ENCODE measurements at regions not wholly inside any gene's neighbourhood (a gene's known extent, or its start where the extent isn't known, plus 50 kb on each side); places are given as distances from the start of the nearest gene placed in this dataset.
"Not testable (repeated sequence)": the region's sequence is repeated elsewhere in the genome, so short reads cannot be mapped to it uniquely, and the experiment has no call there.

GRCh38 chr10:63795094-63795860, 274.1 kb downstream of the REEP3 start:
- DNase-seq, result no peak

- DNase-seq, result no peak
Observed at GRCh38 chr10:63798599-63799498, 277.6 kb downstream of the REEP3 start.

GRCh38 chr10:63799521-63800300, 278.5 kb downstream of the REEP3 start:
- DNase-seq, result no peak

GRCh38 chr10:63801166-63801565, 280.0 kb downstream of the REEP3 start:
- DNase-seq, result no peak

DNA sequence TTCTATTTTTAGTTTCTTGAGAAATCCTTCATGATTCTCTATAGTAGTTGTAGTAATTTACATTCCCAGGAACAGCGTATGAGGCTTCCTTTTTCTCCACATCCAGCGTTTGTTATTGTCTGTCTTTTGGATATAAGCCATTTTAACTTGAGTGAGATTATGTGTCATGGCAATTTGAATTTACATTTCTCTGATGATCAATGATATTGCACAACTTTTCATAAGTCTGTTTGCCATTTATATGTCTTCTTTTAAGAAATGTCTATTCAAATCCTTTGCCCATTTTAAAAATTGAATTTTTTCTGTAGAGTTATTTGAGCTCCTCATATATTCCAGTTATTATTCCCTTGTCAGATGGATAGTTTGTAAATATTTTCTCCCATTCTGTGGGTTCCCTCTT, 285.1 kb downstream of the REEP3 start:
- DNase-seq, result no peak

DNA sequence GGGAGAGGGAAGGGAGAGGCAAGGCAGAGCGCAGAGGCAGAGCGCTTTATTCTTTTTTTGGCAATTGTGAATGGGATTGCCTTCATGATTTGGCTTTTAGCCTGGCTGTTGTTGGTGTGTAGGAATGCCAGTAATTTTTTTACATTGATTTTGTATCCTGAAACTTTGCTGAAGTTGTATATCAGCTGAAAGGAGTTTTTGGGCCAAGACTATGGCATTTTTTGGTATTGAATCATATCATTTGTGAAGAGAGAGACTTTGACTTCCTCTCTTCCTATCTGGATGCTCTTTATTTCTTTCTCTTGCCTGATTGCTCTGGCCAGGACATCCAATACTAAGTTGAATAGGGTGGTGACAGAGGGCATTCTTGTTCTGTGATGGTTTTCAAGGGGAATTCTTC, 291.3 kb downstream of the REEP3 start:
- DNase-seq, result no peak

- no peak for DNase-seq
Observed at GRCh38 chr10:63819753-63820329, 298.6 kb downstream of the REEP3 start.

DNA sequence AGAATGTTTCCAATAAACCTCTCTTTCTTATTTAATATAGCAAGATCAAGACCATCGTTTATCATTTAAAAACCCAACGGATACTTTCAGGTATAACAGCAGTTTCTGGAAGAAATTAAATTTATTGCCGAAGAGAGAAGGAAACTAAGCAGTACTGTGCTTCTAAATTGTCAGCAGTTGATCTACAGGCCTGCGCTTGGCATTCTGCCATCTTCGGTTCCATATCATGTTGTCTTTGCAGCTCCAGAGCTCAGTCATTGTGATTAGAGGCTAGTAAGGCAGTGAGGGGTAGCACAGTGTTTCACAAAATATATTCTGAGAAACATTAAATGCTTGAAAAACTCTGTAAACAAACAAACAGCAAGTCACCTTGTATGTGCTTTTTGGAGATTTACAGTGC, 301.3 kb downstream of the REEP3 start:
- no peak for DNase-seq

GRCh38 chr10:63825111-63825510, 303.9 kb downstream of the REEP3 start:
- DNase-seq, result no peak

DNA sequence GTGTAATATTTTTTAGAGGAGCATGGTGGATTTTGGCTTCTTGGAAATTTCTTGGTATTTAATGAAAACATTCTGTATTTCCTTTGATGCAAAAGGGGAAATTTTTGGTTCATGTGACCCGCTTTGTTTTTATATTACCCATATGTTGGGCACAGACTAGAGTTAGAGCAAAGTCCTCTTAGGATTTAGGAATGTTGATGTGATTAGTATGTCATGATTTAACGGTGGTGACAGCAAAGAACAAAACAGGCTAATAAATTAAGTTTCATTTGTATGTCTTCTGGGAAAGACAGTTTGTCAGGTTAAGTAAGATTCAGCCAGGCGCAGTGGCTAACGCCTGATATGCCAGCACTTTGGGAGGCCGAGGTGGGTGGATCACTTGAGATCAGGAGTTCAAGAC, 304.6 kb downstream of the REEP3 start:
- no peak for DNase-seq

GRCh38 chr10:63827018-63827417, 305.8 kb downstream of the REEP3 start:
- DNase-seq, result not testable (repeated sequence)

DNA sequence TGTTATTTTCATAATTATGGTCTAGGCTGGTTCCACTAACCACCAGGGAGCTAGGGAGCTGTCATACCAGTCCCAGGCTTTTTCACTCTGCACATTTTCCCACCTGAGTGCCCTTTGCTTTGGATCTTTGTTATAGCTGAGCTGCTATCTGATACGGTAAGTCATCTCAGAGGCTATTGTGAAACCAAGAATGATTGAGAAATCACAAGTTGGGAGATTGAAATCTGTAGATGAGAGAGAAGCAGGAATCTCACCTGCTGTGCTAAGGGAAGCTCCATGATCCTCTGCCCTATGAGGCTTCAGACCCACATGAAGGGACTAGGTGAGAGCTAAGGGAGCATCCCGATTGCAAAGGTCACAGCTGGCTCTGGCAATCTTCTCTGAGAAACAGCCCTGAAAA, 307.8 kb downstream of the REEP3 start:
- DNase-seq, result no peak

DNA sequence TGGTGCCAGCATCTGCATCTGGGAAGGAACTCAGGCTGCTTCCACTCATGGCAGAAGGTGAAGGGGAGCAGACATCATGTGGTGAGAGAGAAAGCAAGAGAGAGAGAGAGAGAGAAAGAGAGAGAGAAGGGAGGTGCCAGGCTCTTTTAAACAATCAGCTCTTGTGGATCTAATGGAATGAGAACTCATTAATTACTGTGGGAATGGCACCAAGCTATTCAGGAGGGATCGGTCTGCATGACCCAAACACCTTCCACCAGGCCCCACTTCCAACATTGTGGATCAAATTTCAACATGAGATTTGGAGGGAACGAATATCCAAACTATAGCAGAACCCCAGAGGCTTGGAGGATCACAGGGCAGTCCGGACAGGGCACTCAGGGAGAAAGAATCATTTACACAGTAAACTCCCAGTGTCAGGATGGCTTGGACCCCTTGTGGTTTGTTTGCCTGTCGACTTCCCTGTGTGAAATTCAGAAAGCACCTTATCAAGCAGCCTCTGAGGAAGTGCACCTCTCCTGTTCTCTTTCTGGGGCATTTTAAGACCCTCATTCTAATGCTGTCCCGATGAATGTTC, 308.5 kb downstream of the REEP3 start:
- DNase-seq, result no peak

GRCh38 chr10:63832686-63833085, 311.5 kb downstream of the REEP3 start:
- no peak for DNase-seq

- no peak for DNase-seq
Observed at GRCh38 chr10:63833411-63834060, 312.3 kb downstream of the REEP3 start.

DNA sequence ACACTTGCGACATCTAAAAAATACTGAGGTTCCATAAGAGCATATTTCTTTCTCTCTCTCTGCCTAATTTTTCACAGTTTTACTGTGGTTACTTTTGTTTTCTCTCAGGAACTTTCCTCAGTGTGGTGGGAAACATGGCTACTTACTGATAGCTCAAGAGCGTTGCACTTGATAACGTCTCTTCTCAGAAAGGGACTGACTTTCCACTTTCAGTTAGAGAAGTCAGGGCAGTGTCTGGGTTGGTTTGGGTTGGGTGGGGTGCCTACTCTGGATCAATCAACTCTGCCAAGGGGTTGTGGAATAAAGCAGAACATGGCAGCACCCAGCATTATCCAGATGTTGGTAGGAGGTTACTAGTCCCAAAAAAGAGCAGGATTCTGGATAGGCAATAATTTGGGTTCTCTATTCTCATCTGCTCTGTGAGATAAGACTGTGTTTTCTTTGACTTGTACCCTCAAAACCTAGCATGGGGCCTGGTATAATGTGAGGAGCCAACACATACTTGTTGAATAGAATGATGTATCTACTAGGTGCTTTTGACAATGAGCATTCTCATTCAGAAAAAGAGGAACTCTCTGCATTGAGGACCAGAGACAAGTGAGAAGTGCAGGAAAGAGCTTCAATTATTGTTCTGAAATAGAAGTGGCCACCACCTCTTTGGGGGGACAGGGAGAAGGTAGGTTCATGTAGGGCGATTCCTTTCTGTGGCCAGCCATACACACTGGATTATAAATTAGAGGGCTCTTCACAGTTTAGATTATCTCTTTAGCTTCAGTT, 315.7 kb downstream of the REEP3 start:
- no peak for DNase-seq

DNA sequence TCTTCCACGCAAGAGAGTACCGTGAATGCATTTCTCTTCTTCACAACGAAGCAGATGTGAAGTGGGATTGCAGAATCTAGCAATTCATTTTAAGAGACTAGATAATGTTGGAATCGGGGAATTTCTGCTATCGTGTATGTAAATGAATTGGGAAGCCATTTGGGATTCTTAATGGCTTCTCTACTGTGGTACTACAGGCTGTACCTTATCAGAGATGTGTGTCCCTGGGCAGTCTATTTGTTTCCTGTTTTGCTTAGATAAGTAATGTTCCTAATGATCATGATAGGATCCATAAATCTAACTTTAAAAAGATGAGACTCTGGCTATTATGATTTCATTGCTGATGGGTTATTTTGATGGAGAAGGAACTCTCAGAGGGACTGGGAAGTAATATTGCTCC, 320.6 kb downstream of the REEP3 start:
- DNase-seq, result no peak

GRCh38 chr10:63843107-63843506, 321.9 kb downstream of the REEP3 start:
- DNase-seq, result no peak

GRCh38 chr10:63848871-63849270, 327.7 kb downstream of the REEP3 start:
- not testable (repeated sequence) for DNase-seq

DNA sequence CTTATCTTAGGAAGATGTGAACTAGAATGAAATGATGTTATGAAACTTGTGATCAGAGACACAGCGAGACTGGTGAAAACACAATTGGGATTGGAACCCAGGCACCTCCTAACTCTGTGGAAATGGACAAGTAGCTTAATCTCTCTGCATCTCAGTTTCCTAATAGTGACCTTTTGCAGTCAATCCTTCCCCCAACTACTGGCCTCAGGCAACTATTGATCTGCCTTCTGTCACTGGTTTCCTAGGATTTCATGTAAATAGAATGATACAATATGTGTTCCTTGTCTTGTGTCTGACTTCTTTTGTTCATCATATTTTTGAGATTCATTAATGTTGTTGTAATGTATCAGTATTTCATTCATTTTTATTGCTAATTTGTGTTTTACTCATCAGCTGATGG, 341.7 kb downstream of the REEP3 start:
- DNase-seq, result no peak

- no peak for DNase-seq
Observed at GRCh38 chr10:63865210-63865609, 344.0 kb downstream of the REEP3 start.
